GM12865 (cell line): ENCODE measurements at regions not wholly inside any gene's neighbourhood (a gene's known extent, or its start where the extent isn't known, plus 50 kb on each side); places are given as distances from the start of the nearest gene placed in this dataset.
"Not testable (repeated sequence)": the region's sequence is repeated elsewhere in the genome, so short reads cannot be mapped to it uniquely, and the experiment has no call there.

ENCODE experiments used
- DNase-seq: peaks from one replicate; pipeline ENCODE4 v3.0.0; 2010; ENCODE audit warnings: low read depth
- H3K4me3 ChIP-seq: 2 replicates; pipeline ENCODE4 v1.5.1; 2011; ENCODE audit warnings: mild to moderate bottlenecking, low read depth, low read length, control low read depth
- CTCF ChIP-seq: IDR thresholded peaks from 2 replicates; pipeline ENCODE4 v1.5.1; 2011; ENCODE audit warnings: low read length, control low read depth, low read depth, inconsistent platforms; ENCODE audit not compliant: insufficient read depth; ENCODE audit errors: missing control alignments

- TF ChIP-seq CTCF: no peak
These were observed 643.1 kb upstream of the LRRTM1 start for GRCh38 chr2:80947601-80948130.

GRCh38 chr2:80943487-80943886 is 638.9 kb upstream of the LRRTM1 start:
- no peak overlapping the region for H3K4me3 ChIP-seq
- TF ChIP-seq CTCF: no peak
- no peak for DNase-seq

More at GRCh38 chr2:80947601-80948130, 643.1 kb upstream of the LRRTM1 start:
- H3K4me3 ChIP-seq: no peak overlapping the region
- DNase-seq: no peak

GRCh38 chr2:80942766-80943165 is 638.2 kb upstream of the LRRTM1 start:
- H3K4me3 ChIP-seq: no peak overlapping the region
- DNase-seq: no peak
- no peak for TF ChIP-seq CTCF

GRCh38 chr2:80938463-80938862 is 633.9 kb upstream of the LRRTM1 start:
- TF ChIP-seq CTCF: no peak
- DNase-seq: no peak
- no peak overlapping the region for H3K4me3 ChIP-seq

GRCh38 chr2:80931820-80932219 is 627.3 kb upstream of the LRRTM1 start:
- DNase-seq, H3K4me3 ChIP-seq: not testable (repeated sequence)

- DNase-seq: no peak
- no peak overlapping the region for H3K4me3 ChIP-seq
- TF ChIP-seq CTCF: no peak
These were observed 626.2 kb upstream of the LRRTM1 start for GRCh38 chr2:80930777-80931176.

- no peak overlapping the region for H3K4me3 ChIP-seq
- no peak for DNase-seq
- TF ChIP-seq CTCF: no peak
These were observed 621.6 kb upstream of the LRRTM1 start for GRCh38 chr2:80926168-80926567.
